PC-9 (cell line): ENCODE measurements at regions not wholly inside any gene's neighbourhood (a gene's known extent, or its start where the extent isn't known, plus 50 kb on each side); places are given as distances from the start of the nearest gene placed in this dataset.

Experiments used
- BruUV-seq: library from RNA; stranded (reverse); fragments of 400-500 nt; replicated peaks from 2 replicates; lab custom pipeline; 2021; lab: Mats Ljungman, UMichigan
- CTCF ChIA-PET: fragments of 300-600 bp; sonication (Branson Sonifier 250); formaldehyde crosslinking; loops from one replicate; lab custom pipeline; 2022; ENCODE audit warnings: antibody characterized with exemption; lab: Charles Lee
- POLR2A ChIA-PET: fragments of 300-600 bp; sonication (Branson Sonifier 250); formaldehyde crosslinking; loops from one replicate; lab custom pipeline; 2022; ENCODE audit warnings: antibody characterized with exemption; ENCODE audit not compliant: unreplicated experiment; lab: Charles Lee
- DNase-seq, 2 experiments: peaks; one replicate each; pipeline versions ENCODE4 v3.0.0 to v3.0.0-alpha.2; 2015 to 2022; ENCODE audit warnings: mixed read lengths in 1 of 2
- H2AFZ ChIP-seq: fragments of 200-600 bp; sonication (generic); 2 replicates; pipeline ENCODE4 v1.8.1; 2017; ENCODE audit warnings: antibody characterized with exemption
- H3F3A ChIP-seq: fragments of 200-600 bp; sonication (generic); 2 replicates; pipeline ENCODE4 v1.8.1; 2017; ENCODE audit warnings: antibody characterized with exemption, mild to moderate bottlenecking, low read depth; ENCODE audit not compliant: insufficient read depth
- H3K27ac ChIP-seq: fragments of 200-600 bp; sonication (generic); 2 replicates; pipeline ENCODE4 v1.6.1; 2016; ENCODE audit warnings: mixed run types
- H3K27me3 ChIP-seq: fragments of 200-600 bp; sonication (generic); 2 replicates; pipeline ENCODE4 v1.6.1; 2016; ENCODE audit warnings: low read depth, mixed run types; ENCODE audit not compliant: insufficient read depth
- H3K36me3 ChIP-seq: fragments of 200-600 bp; sonication (generic); 2 replicates; pipeline ENCODE4 v1.6.1; 2016; ENCODE audit warnings: low read depth, mixed run types
- H3K4me1 ChIP-seq: fragments of 200-600 bp; sonication (generic); replicated peaks from 2 replicates; pipeline ENCODE4 v1.6.1; 2016; ENCODE audit warnings: mixed run types; ENCODE audit not compliant: insufficient read depth
- H3K4me2 ChIP-seq: fragments of 200-600 bp; sonication (generic); 2 replicates; pipeline ENCODE4 v1.6.1; 2017; ENCODE audit warnings: mixed run types
- H3K4me3 ChIP-seq: fragments of 200-600 bp; sonication (generic); 2 replicates; pipeline ENCODE4 v1.6.1; 2016; ENCODE audit warnings: mixed run types
- H3K79me2 ChIP-seq: fragments of 200-600 bp; sonication (generic); 2 replicates; pipeline ENCODE4 v1.6.1; 2017; ENCODE audit warnings: low read depth, mixed run types
- H3K9me2 ChIP-seq: fragments of 200-600 bp; sonication (generic); 2 replicates; pipeline ENCODE4 v1.8.1; 2017; ENCODE audit warnings: mild to moderate bottlenecking; ENCODE audit not compliant: insufficient read depth
- H3K9me3 ChIP-seq: fragments of 200-600 bp; sonication (generic); 2 replicates; pipeline ENCODE4 v1.8.1; 2016; ENCODE audit warnings: low read depth; ENCODE audit not compliant: insufficient read depth
- H4K20me1 ChIP-seq: fragments of 200-600 bp; sonication (generic); 2 replicates; pipeline ENCODE4 v1.8.1; 2017; ENCODE audit not compliant: insufficient read depth
- CTCF ChIP-seq: fragments of 200-600 bp; sonication (generic); conservative IDR thresholded peaks from 2 replicates; pipeline ENCODE4 v1.6.1; 2017; ENCODE audit warnings: mixed run types, antibody characterized with exemption, mild to moderate bottlenecking, moderate library complexity
- EZH2 ChIP-seq: fragments of 200-600 bp; sonication (generic); IDR thresholded peaks from 2 replicates; pipeline ENCODE4 v1.8.0; 2017; ENCODE audit warnings: antibody characterized with exemption, low read depth
- intact Hi-C: fragments of 100-400 bp; cut with micrococcal nuclease; formaldehyde crosslinking; loops from one replicate; pipeline ENCODE4 v1.10.0; 2022; ENCODE audit not compliant: unreplicated experiment

- no TSS peak for BruUV-seq
- Histone ChIP-seq H2AFZ (no peak overlapping the region), H3K4me3 (no peak overlapping the region), H3K4me1 (no peaks in the 10 kb centered on the region), H4K20me1 (no peaks in the 10 kb centered on the region), H3K36me3 (no peaks in the 10 kb centered on the region), H3K9me2 (no peaks in the 10 kb centered on the region), H3K4me2 (no peak overlapping the region), H3K79me2 (no peaks in the 10 kb centered on the region), H3K27ac (no peak overlapping the region), H3K27me3 (peaks cover 15% of the 10 kb centered on the region), H3F3A (no peaks in the 10 kb centered on the region), H3K9me3 (no peaks in the 10 kb centered on the region)
- TF ChIP-seq EZH2, result no peak
- no peak for TF ChIP-seq CTCF
- intact Hi-C loops, result no loop called here
- ChIA-PET CTCF (no interaction called here), POLR2A (no interaction called here)
- no peak for DNase-seq
Measured at GRCh38 chr16:6149031-6149430, 1051.4 kb upstream of the EEF2KMT start.

- no peak for TF ChIP-seq CTCF
Measured at GRCh38 chr16:6148361-6148760, 1050.8 kb upstream of the EEF2KMT start.

GRCh38 chr16:6146874-6147425 lies 1049.4 kb upstream of the EEF2KMT start:
- H3K9me3 ChIP-seq, result no peaks in the 10 kb centered on the region
- no peaks in the 10 kb centered on the region for H3F3A ChIP-seq
- no peaks in the 10 kb centered on the region for H3K4me1 ChIP-seq
- no peaks in the 10 kb centered on the region for H3K79me2 ChIP-seq
- no peak overlapping the region for H3K4me2 ChIP-seq
- no peak overlapping the region for H2AFZ ChIP-seq
- H3K36me3 ChIP-seq, result no peaks in the 10 kb centered on the region
- BruUV-seq, result no TSS peak
- peaks cover 13% of the 10 kb centered on the region for H3K27me3 ChIP-seq
- H3K9me2 ChIP-seq, result no peaks in the 10 kb centered on the region
- no peak overlapping the region for H3K27ac ChIP-seq
- POLR2A ChIA-PET, result no interaction called here
- TF ChIP-seq CTCF (no peak), EZH2 (no peak)
- CTCF ChIA-PET, result no interaction called here
- intact Hi-C loops, result no loop called here
- no peak overlapping the region for H3K4me3 ChIP-seq
- no peaks in the 10 kb centered on the region for H4K20me1 ChIP-seq
- DNase-seq, result no peak

More at GRCh38 chr16:6148361-6148760, 1050.8 kb upstream of the EEF2KMT start:
- H3K4me1 ChIP-seq, result no peaks in the 10 kb centered on the region
- CTCF ChIA-PET, result no interaction called here
- intact Hi-C loops, result no loop called here
- BruUV-seq, result no TSS peak
- H4K20me1 ChIP-seq, result no peaks in the 10 kb centered on the region
- H3K79me2 ChIP-seq, result no peaks in the 10 kb centered on the region
- H3K9me3 ChIP-seq, result no peaks in the 10 kb centered on the region
- H2AFZ ChIP-seq, result no peak overlapping the region
- H3K4me3 ChIP-seq, result no peak overlapping the region
- H3K36me3 ChIP-seq, result no peaks in the 10 kb centered on the region
- H3K27ac ChIP-seq, result no peak overlapping the region
- H3K9me2 ChIP-seq, result no peaks in the 10 kb centered on the region
- peaks cover 13% of the 10 kb centered on the region for H3K27me3 ChIP-seq
- POLR2A ChIA-PET, result no interaction called here
- no peak overlapping the region for H3K4me2 ChIP-seq
- H3F3A ChIP-seq, result no peaks in the 10 kb centered on the region
- DNase-seq, result no peak
